Mammary epithelial cell (primary cell): ENCODE measurements at regions not wholly inside any gene's neighbourhood (a gene's known extent, or its start where the extent isn't known, plus 50 kb on each side); places are given as distances from the start of the nearest gene placed in this dataset.

Experiments used
- CTCF ChIP-seq, 2 donors: IDR thresholded peaks in 1 of 2; conservative IDR thresholded peaks in 1 of 2; 2 replicates each; pipeline ENCODE4 v1.5.1; 2011 to 2012; ENCODE audit warnings: inconsistent platforms in 2 of 2, low read length in 2 of 2, mild to moderate bottlenecking in 2 of 2, control low read depth in 1 of 2, low read depth in 1 of 2; ENCODE audit not compliant: insufficient read depth in 1 of 2; ENCODE audit errors: extremely low read depth in 1 of 2
- EZH2 ChIP-seq: IDR thresholded peaks from 2 replicates; pipeline ENCODE4 v1.6.1; 2012; ENCODE audit warnings: low read length, inconsistent platforms, borderline replicate concordance

GRCh38 chr1:143584508-143584907 lies 387.3 kb downstream of the FAM72C start:
- TF ChIP-seq EZH2, result no peak
- no peak for TF ChIP-seq CTCF (conservative IDR thresholded peaks at IDR 0.05 in 1 of 2, IDR thresholded peaks at IDR 0.05 in 1 of 2; ENCODE audit: extremely low read depth in 1 of 2, insufficient read depth in 1 of 2, low read depth in 1 of 2, low read length in 2 of 2)
